COLO829 (cell line): ENCODE measurements at regions not wholly inside any gene's neighbourhood (a gene's known extent, or its start where the extent isn't known, plus 50 kb on each side); places are given as distances from the start of the nearest gene placed in this dataset.
"Not testable (repeated sequence)": the region's sequence is repeated elsewhere in the genome, so short reads cannot be mapped to it uniquely, and the experiment has no call there.

Experiments used
- DNase-seq: peaks from one replicate; pipeline ENCODE4 v3.0.0; 2012; ENCODE audit warnings: low spot score

- not testable (repeated sequence) for DNase-seq
These were observed 775.8 kb upstream of the TPTE start for GRCh38 chr21:9745457-9746108.

GRCh38 chr21:9746311-9746710 lies 775.1 kb upstream of the TPTE start:
- not testable (repeated sequence) for DNase-seq

- DNase-seq, result not testable (repeated sequence)
These were observed 774.4 kb upstream of the TPTE start for GRCh38 chr21:9746831-9747606.

- not testable (repeated sequence) for DNase-seq
These were observed 773.5 kb upstream of the TPTE start for GRCh38 chr21:9747870-9748269.

GRCh38 chr21:9748451-9748850 lies 772.9 kb upstream of the TPTE start:
- not testable (repeated sequence) for DNase-seq

GRCh38 chr21:9749741-9750230 lies 771.6 kb upstream of the TPTE start:
- DNase-seq, result not testable (repeated sequence)

GRCh38 chr21:9750341-9751086 lies 770.9 kb upstream of the TPTE start:
- DNase-seq, result no peak

GRCh38 chr21:9751087-9751585 lies 770.2 kb upstream of the TPTE start:
- DNase-seq, result not testable (repeated sequence)

- not testable (repeated sequence) for DNase-seq
These were observed 769.4 kb upstream of the TPTE start for GRCh38 chr21:9752028-9752427.

GRCh38 chr21:9753441-9753840 lies 767.9 kb upstream of the TPTE start:
- not testable (repeated sequence) for DNase-seq

GRCh38 chr21:9753943-9754342 lies 767.4 kb upstream of the TPTE start:
- no peak for DNase-seq

GRCh38 chr21:9754434-9754833 lies 766.9 kb upstream of the TPTE start:
- DNase-seq, result not testable (repeated sequence)

- no peak for DNase-seq
These were observed 765.8 kb upstream of the TPTE start for GRCh38 chr21:9755611-9756010.

GRCh38 chr21:9756677-9757076 lies 764.7 kb upstream of the TPTE start:
- no peak for DNase-seq

- not testable (repeated sequence) for DNase-seq
These were observed 764.3 kb upstream of the TPTE start for GRCh38 chr21:9757118-9757517.

- DNase-seq, result not testable (repeated sequence)
These were observed 763.8 kb upstream of the TPTE start for GRCh38 chr21:9757572-9757971.

- DNase-seq, result no peak
These were observed 763.2 kb upstream of the TPTE start for GRCh38 chr21:9758141-9758540.

- DNase-seq, result no peak
These were observed 762.5 kb upstream of the TPTE start for GRCh38 chr21:9758888-9759287.

GRCh38 chr21:9759972-9760371 lies 761.4 kb upstream of the TPTE start:
- DNase-seq, result no peak

- no peak for DNase-seq
These were observed 760.8 kb upstream of the TPTE start for GRCh38 chr21:9760398-9761074.

- DNase-seq, result no peak
These were observed 758.1 kb upstream of the TPTE start for GRCh38 chr21:9763306-9763705.

- no peak for DNase-seq
These were observed 757.6 kb upstream of the TPTE start for GRCh38 chr21:9763807-9764206.
